AG20443 (cell line): ENCODE measurements at regions not wholly inside any gene's neighbourhood (a gene's known extent, or its start where the extent isn't known, plus 50 kb on each side); places are given as distances from the start of the nearest gene placed in this dataset.
"Not testable (repeated sequence)": the region's sequence is repeated elsewhere in the genome, so short reads cannot be mapped to it uniquely, and the experiment has no call there.

Experiments
- DNase-seq: peaks from one replicate; pipeline ENCODE4 v3.0.0; 2012; ENCODE audit warnings: low spot score, mixed read lengths

DNA sequence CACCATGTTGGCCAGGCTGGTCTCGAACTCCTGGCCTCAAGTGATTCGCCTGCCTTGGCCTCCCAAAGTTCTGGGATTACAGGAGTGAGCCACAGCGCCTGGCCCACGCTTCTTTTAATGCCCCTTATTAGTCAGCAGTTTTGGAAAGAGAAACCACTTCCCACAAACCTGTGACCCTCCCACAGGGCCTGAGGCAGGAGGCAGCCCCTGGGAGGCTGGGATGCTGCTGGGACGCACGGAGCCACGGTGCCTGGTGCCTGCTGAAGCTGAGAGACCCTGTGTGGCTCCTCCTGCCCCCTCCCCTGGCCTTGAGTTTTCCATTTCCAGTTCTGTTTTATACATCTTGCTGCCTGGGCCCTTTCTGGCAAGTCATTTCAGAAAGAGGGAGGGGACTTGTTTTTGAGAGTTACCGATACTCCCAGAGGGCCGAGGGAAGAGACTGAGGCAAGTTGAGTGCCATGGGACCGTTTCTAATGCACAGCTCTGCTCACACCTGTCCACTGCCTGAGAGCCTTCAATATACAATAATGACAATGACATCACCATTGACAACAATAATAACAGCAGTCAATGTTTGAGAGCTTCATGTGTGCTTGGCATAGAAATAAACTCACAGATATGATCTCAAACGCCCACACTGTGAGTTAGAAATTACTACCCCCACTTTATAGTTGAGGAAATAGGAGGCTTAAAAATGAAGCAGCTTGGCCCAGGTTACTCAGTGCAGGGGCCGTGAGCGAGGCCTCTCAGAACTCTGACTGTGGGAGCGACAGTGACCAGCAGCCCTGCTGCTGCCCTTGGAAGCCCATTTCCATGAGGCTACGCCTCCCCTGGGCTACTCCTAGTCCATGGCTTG, 78.1 kb upstream of the YWHAQ start:
- no peak for DNase-seq

DNA sequence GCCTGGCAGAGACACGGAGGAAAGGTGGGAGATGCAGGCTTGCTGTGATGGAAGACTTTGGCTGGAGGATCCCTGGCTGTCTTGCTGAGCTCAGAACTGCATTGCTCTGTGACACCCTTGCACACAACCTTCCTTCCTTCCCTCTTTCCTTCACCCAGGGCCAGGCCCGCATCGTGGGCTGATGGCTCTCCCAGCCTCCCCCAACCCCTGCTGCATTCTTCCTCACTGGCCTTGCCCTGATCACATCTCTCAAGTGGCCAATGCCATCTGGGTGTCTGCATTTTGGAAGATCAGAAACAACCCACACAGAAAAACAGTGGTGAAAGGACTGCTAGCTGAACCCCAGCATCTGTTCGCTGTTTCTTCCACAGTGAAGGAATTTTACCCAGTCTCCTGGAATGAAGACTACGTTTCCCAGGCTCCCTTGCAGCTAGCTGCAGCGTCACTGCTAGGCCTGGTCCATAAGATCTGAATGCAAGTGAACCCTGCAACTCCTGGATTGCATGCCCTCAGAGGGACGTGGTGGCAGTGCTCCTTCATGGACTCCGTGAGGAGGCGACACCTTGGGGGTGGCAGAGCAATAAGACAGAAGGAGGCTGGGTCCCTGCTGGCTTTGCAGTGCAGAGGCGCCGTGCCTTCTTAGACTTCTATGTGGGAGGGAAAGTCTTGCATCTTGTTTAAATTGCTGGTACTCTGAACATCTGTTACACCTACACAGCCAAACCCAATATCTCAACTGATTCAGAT, 78.9 kb upstream of the YWHAQ start:
- no peak for DNase-seq

DNA sequence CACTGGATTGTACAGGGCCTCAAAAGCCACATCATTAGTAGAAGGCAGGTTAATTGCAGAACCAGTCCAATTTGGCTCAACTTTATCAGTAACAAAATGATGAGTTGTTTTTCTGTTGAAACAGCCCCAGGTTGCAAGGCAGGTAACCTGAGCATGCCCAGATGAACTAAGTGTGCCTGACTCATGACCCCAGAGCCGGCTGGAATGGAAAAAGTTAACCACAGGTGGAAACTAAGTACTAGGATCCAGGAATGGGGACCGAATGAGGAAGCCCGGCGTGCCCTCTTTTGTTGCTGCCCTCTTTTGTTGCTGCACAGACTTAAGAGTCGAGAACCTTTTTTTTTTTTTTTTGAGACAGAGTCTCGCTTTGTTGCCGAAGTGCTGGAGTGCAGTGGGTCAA, 79.5 kb upstream of the YWHAQ start:
- no peak for DNase-seq

DNA sequence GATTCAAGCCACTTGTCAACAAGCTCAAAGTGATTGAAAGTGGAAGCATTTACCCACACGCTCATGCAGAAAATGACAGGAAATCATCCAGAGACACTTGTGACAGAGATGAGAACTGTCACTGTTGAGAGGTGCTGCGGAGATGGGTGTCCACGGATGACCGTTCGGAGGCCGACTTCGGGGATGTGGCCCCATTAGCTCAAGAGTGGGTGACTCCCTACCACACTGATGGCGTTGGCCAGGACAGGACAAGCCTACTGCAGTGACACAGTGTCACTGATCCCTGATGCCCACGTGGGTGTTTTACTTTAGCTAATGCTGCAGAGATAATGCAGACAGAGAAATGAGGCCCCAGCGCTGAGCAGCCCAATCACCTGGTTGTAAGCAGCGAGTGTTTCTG, 81.5 kb upstream of the YWHAQ start:
- DNase-seq, result no peak

DNA sequence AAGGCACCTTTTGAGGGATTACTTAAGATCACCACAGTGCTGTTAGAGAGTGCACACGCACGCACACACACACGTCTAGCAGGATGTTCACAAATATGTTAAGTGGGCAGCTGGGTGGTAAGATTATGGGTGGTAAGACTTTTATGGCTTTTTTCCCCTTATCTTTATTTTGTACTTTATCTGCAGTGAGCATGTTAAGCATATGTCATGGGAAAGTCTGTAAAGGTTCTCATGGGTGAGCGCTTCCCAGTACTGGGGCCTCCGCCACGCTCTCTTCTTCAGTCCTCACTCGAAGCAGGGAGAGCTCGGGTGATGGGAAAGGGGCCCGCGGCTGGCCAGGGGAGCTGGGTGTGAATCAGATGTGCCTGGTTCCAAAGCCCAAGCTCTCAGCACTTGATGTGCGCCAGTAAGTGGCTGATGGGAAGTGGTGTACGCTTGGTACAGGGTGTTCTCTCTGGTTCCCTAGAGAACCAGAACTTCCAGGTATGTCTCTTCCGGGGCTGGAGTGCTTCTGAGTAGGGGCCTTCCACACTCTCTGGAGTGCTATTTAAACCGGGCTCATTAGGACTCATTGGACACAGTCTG, 83.9 kb upstream of the YWHAQ start:
- no peak for DNase-seq

DNA sequence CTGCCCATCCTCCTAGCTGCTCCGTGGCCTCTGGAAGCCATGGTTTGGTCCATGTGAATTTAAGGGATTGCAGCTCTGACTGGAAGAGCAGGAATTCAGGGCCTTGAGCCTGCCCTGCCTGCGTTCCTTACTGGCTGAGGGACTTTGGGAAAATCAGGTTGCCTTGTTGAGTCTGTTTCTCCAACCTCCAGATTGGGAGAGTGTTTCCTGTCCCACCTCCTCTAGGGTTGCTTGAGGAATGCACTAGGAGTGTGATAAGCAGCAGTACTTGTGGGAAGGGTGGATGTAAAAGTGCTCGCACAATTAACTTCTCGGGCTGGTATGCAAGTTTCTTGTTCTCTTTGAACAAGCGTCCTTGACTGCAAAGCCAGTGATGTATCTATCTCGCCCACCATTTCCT, 84.4 kb upstream of the YWHAQ start:
- DNase-seq, result no peak

DNA sequence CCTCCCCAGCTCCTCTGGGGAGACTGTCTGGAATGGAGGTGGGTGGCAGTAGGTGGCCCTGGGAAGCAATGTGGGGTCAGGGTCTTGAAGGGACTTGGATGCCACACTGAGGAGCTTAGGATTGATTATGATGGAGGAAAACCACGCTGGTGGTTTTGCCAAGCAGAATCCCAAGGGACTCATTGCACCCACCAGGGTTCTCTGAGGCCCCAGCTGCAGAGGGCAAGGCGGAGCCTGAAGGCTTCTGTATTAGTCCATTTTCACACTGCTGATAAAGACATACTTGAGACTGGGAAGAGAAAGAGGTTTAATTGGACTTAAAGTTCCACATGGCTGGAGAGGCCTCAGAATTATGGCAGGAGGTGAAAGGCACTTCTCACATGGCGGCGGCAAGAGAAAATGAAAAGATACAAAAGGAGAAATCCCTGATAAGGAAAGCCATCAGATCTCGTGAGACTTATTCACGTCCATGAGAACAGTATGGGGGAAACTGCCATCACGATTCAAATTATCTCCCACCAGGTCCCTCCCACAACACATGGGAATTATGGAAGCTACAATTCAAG, 87.2 kb upstream of the YWHAQ start:
- DNase-seq, result no peak

DNA sequence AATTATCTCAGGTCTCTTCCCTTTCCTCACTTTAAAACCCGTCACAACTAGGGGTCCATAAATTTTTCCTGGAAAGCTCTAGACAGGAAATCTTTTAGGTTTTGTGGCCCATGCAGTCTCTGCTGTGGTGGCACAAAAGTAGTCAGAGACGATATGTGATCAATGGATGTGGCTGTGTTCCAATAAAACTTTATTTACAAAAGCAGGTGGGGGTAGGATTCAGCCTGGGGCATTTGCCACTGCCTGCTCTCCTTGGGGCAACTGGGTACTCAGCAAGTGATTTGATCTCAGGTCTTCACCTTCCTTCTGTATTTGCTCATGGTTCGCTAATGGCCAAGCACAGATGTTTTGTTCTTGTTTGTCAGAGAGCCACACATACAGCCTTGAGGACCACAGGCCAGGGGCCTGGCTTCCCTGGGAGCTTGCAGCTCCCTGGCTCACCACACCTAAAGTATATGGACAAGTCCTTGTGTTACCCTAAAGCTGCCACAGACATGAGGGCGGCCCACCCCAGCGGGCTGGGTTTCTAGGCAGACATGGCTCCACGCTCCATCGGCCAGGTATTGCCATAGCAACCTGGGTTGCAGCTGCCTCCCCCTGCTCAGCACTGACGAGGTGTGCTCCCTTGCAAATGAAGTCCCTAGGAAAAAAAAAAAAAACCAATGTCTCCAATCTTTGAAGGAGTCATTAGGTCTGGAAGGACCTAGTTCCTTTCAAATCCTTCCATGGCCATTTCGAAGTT, 89.7 kb upstream of the YWHAQ start:
- DNase-seq, result no peak

DNA sequence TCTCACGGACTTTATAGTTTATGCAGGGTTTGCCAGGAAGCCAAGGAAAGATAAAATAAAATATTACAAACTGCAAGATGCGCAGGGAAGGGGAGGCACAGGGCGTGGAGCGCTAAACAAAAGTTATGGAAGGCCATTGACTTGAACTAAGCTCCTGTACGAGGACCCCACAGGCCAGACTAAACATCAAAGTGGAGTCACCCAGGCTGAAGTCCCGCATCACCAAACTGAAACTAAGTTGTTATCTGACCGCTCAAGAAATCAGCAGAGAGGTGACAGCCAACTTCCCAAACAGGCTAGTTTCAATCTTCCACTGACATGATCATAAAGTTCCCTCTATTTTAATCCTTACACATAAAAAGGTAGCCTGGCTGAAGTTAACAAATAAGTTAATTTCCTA, 90.5 kb upstream of the YWHAQ start:
- DNase-seq, result no peak

DNA sequence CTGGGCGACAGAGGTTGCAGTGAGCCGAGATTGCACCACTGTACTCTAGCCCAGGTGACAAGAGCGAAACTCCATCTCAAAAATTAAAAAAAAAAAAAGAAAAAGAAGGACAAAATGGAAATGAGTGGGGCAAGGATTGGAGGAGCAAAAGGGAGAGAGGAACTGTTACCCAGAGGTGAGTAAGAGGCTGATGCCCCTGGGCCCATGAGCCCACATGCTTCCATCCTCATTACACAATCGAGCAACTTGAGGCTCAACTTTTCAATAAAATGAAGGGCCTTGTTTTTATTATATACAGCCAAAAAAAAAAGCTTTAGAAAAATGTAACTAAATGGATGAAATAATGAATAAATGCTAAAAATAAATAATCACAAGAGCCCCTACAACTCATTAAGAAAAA, 91.7 kb upstream of the YWHAQ start:
- DNase-seq, result no peak

DNA sequence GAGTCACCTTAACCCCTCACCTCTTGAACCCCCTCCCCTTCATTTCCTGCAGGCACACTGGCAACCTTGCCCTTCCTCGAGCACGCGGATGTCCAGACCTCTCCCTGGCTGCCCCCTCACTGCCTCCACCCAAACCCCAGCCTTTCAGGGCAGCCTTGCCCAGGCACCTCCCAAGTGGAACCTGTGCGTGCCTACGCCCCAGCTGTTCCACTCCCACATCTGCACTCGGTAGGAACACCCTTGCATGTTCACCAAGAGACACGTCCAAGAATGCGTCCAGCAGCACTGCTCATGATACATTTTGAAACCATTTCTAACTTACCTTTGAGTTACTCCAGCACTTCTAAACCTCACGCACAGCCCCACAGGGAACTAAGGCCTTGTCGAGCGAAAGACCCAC, 93.8 kb upstream of the YWHAQ start:
- no peak for DNase-seq

DNA sequence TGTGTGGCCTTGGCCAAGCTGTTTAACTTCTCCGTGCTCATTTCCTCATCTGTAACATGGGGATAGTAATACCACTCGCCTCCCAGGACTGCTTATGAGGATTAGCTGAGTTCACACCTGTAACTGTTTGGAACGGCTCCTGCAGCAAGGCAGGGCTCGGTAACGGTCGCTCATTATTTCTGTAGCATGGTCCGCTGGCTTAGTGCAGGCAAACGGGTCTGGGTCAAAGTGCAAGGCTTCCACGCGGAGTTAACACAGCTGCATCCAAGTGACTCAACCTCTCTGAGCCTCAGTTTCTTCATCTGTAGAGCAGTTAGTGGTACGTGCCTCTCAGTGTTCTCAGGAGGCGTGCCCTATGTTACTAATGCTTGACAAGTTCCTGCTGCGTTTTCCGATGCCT, 94.3 kb upstream of the YWHAQ start:
- DNase-seq, result no peak

DNA sequence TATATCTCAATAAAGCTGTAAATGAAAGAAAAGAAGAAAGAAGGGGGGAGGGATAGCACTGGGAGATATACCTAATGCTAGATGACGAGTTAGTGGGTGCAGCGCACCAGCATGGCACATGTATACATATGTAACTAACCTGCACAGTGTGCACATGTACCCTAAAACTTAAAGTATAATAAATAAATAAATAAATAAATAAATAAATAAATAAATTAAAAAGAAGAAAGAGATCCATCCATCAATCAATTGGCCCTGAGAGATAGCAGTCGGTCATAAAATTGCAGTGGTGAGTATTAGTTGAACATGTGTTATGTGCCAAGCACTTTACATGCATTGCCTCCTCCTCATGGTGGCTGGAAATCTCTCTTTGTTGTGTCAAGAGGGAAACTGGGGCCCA, 95.2 kb upstream of the YWHAQ start:
- not testable (repeated sequence) for DNase-seq

DNA sequence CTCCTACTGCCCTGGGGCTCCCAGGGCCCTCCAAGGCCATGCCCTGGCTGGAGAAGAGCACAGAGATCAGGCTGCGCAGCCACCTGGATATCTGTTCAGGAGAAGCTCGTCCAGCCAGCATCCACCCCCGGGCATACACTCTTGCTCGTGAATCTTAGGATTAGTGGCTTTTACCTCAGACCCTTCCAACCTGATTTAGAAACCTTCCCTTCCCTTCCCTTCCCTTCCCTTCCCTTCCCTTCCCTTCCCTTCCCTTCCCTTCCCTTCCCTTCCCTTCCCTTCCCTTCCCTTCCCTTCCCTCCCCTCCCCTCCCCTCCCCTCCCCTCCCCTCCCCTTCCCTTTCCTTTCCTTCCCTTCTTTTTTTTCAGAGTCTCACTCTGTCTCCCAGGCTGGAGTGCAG, 99.7 kb upstream of the YWHAQ start:
- DNase-seq, result not testable (repeated sequence)

DNA sequence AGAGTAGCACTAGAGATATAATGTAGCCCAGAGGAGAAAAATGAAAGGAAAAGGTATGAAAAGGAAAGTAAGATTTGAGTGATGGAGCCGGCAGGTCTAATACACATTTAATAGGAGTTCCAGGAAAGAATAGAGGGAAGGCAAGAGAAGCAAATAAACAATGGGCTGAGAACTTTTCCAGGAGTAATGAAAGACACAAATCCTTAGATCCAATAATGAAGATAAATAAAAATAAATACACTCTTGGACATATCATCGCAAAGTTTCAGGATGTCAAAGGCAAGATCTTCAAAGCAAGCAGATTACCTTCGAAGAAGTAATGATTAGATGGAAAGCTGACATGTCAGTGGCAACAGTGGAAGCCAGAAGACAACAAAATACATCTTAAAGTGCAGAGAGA, 102.0 kb upstream of the YWHAQ start:
- DNase-seq, result no peak

DNA sequence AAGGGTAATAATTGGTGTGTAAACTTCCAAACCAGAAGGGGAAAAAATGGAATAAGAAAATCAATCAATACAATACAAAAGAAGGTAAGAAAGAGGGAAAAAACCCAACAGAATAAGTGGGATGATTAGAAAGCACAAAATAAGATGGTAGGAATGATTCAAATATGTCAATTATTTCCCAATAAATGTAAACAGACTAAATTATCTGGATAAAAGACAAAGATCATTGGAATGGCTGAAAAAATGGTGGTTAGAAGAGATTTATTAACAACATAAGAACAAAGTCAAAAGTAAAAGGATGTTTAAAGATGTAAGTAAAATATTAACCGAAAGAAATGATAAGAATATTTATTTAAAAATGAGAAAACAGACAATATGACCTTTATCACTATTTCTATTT, 103.5 kb upstream of the YWHAQ start:
- no peak for DNase-seq

DNA sequence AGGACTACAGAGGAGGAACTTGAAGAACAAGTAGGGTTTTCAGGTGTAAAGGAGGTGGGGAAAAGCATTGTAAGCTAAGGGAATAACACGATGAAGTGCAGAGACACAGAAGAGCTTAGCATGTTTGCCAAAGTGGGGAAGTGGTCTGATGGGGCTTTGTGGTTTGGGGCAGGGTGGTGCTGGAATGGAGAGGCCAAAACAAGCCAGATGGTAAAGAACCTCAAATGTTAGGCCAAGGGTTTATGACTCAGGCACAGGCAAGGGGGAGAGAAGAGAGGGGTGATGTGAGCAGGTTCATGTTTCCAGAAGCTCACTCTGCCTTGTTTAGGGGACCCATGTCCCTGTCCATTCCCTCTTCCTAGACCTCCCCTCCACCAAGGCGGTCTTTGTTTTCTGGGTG, 104.5 kb upstream of the YWHAQ start:
- no peak for DNase-seq

DNA sequence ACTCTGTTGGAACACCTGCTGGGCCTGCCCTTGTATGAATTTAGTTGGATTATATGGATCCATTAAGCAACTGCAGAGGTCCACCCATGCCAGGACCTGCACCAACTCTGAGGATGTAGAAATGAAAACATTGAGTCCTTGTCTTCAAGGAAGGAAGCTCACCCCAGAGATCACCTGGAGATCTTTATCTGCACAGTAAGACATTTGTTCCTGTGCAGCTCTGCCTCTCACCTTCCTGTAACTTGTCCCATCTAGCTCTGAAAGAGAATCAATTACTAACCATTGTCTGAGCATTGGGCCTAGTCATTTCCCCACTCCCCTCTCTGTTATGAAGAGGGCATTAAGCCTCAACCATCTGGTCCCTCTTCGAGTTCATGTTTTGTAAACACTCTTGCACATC, 105.2 kb upstream of the YWHAQ start:
- DNase-seq, result no peak

DNA sequence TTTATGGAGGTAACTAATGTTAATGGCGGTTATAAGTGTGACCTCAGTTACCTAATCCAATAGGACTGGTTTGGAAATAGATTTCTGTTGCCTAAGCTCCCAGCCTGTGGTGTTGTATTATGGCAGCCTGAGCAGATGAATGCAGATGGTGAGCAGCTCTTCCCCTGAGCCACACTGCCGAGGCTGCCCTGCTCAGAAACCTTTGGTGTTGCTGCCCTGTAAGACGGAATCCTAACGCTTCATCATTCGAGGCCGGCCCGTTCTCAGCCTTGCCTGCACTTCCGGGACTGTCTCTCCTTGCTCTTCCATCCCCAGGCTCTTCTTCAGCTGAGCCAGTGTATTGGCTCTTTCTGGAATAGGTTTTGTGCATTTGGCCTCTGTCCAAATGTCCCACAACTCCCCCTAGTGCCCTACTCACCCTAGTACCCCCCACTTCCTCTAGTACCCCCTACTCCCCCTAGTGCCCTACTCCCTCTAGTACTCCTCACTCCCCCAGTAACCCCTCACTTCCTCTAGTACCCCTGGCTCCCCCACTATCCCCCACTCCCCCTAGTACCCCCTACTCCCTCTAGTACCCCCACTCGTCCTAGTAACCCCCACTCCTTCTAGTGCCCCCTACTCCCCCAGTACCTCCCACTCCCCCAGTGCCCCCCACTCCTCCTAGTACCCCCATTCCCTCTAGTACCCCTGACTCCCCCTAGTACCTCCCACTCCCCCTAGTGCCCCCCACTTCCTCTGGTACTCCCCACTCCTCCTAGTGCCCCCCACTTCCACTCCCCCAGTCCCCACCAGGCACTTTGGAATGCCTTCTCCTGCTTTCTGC, 106.0 kb upstream of the TAF1B start:
- DNase-seq, result peak; percentile 96

DNA sequence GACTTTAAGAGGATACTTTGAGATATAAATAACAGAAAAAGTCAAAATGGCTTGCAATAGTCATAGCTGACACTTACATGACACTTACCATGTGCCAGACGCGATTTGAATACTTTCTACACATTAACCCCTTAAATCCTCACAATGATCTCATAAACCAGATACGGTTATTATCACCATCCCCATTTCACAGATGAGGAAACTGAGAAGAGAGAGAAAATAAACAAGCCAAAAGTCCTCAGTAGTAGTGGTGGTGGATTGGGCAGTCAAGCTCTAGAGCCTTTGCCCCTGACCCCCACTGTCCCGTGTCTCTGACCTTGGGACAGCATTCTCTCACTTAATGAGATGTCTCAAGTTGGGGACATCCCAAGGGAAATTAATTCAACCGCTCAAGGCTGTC, 105.2 kb upstream of the TAF1B start:
- DNase-seq, result no peak
